Naive B cell (primary cell): ENCODE measurements at regions not wholly inside any gene's neighbourhood (a gene's known extent, or its start where the extent isn't known, plus 50 kb on each side); places are given as distances from the start of the nearest gene placed in this dataset.
"Not testable (repeated sequence)": the region's sequence is repeated elsewhere in the genome, so short reads cannot be mapped to it uniquely, and the experiment has no call there.

Experiments used
- ATAC-seq, 2 donors: fragments of 150-1000 bp; cut with Tn5 transposase; 2 replicates each; pipeline ENCODE4 v1.10.0; 2021; ENCODE audit warnings: low read depth in 2 of 2, mild to moderate bottlenecking in 2 of 2, moderate library complexity in 2 of 2
- DNase-seq: peaks from one replicate; pipeline ENCODE4 v3.0.0; 2022
- H3K27ac Mint-ChIP-seq, 6 donors: one replicate each; pipeline ENCODE4 v1.8.0; 2020 to 2022; ENCODE audit warnings: mild to moderate bottlenecking in 6 of 6, mixed read lengths in 6 of 6, moderate library complexity in 5 of 6, inconsistent platforms in 2 of 6
- H3K27me3 Mint-ChIP-seq, 3 donors: one replicate each; pipeline ENCODE4 v1.8.0; 2021 to 2022; ENCODE audit warnings: mixed read lengths in 3 of 3, mild to moderate bottlenecking in 1 of 3
- H3K36me3 Mint-ChIP-seq, 2 donors: one replicate each; pipeline ENCODE4 v1.8.0; 2020 to 2022; ENCODE audit warnings: mixed read lengths in 2 of 2, inconsistent platforms in 1 of 2, mild to moderate bottlenecking in 1 of 2
- H3K4me1 Mint-ChIP-seq, 3 donors: one replicate each; pipeline ENCODE4 v1.8.0; 2020 to 2022; ENCODE audit warnings: mixed read lengths in 3 of 3, inconsistent platforms in 1 of 3, mild to moderate bottlenecking in 1 of 3, moderate library complexity in 1 of 3
- H3K4me3 Mint-ChIP-seq, 8 donors: one replicate each; pipeline ENCODE4 v1.8.0; 2020 to 2022; ENCODE audit warnings: mild to moderate bottlenecking in 8 of 8, mixed read lengths in 8 of 8, moderate library complexity in 8 of 8, inconsistent platforms in 2 of 8
- H3K9me3 Mint-ChIP-seq, 7 donors: one replicate each; pipeline ENCODE4 v1.8.0; 2020 to 2022; ENCODE audit warnings: mixed read lengths in 7 of 7, mild to moderate bottlenecking in 5 of 7, inconsistent platforms in 2 of 7, moderate library complexity in 1 of 7

DNA sequence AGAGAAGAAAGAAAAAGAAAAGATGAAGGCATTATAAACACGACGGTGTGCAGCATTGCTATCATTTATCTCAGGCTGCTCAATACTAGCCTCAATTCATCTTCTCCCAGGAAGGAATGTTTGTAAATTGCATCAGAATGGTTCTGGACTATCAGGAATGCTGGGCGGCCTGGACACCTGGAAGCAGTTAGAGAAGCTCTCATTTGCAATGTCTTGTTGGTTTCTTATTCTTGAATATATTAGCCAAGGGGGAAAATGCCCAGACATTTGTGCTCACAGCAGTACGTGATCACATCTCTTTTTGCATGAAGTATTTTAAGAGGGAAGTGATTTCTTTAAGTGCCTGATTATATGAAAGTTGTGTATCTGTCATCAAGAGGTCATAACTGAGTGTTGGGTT lies 85.6 kb upstream of the IMMP2L start:
- DNase-seq, result no peak
- no peaks in the 10 kb centered on the region for H3K4me1 Mint-ChIP-seq
- H3K36me3 Mint-ChIP-seq, result no peaks in the 10 kb centered on the region
- peaks cover under 1 to 14% (median 5%) of the 10 kb centered on the region in 7 donors for H3K9me3 Mint-ChIP-seq
- ATAC-seq, result no peak
- H3K27me3 Mint-ChIP-seq, result peaks cover 3 to 8% (median 8%) of the 10 kb centered on the region in 3 donors
- H3K4me3 Mint-ChIP-seq, result no peak overlapping the region
- no peak overlapping the region for H3K27ac Mint-ChIP-seq

DNA sequence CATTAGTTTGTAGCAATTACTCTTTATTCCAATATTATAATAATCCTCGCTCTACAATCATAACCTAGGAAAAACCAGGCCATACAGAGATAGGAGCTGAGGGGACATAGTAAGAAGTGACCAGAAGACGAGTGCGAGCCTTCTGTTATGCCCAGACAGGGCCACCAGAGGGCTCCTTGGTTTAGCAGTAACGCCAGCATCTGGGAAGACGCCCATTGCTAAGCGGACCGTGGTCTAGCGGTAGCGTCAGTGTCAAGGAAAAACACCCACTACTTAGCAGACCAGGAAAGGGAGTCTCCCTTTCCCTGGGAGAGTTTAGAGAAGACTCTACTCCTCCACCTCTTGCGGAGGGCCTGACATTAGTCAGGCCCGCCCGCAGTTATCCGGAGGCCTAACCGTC lies 82.3 kb upstream of the IMMP2L start:
- H3K9me3 Mint-ChIP-seq, result peaks cover 0 to 11% (median 5%) of the 10 kb centered on the region in 7 donors
- not testable (repeated sequence) for ATAC-seq, H3K4me1 Mint-ChIP-seq, DNase-seq, H3K27ac Mint-ChIP-seq, H3K36me3 Mint-ChIP-seq, H3K27me3 Mint-ChIP-seq, H3K4me3 Mint-ChIP-seq

DNA sequence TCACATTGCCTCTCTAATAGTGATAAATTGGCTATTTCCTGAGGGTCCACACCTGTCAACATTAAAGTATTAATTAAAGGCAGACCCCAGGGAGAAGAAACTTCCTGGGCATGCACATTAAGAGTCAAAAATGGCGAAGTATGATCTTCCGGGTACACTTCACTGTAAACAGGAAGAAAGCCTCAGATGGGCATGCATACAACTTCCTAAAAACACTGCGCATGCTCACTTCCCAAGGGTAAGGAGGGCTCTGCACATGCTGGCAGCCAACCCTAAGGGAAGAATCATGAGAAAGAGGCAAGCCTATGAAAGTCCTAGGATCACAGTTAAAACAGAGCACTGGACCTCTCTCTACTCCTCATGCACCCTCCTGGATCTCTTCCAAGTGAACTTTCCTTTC lies 80.1 kb upstream of the IMMP2L start:
- no peaks in the 10 kb centered on the region for H3K4me1 Mint-ChIP-seq
- no peak overlapping the region for H3K27ac Mint-ChIP-seq
- H3K36me3 Mint-ChIP-seq, result no peaks in the 10 kb centered on the region
- H3K4me3 Mint-ChIP-seq, result no peak overlapping the region
- ATAC-seq, result no peak
- peaks cover 0 to 11% (median 3%) of the 10 kb centered on the region in 7 donors for H3K9me3 Mint-ChIP-seq
- peaks cover 0 to 8% (median 0%) of the 10 kb centered on the region in 3 donors for H3K27me3 Mint-ChIP-seq
- no peak for DNase-seq

DNA sequence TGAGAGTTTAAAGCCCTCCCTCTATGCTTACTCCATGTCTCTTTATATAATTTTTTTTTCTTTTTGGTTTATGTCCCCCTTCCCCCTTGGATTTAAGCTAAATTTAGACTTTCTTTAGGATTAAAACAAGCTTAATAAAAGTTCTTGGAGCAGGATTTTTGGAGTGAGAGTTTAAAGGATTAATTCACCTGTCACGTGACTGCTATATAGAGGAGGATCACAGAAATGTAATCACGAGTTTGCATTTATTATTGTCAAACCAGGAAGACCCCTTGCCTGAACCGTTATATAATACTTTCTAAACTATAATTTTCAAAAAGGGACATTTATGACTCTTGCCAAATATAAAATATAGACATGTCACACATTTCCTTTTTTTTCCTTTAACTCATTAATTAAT lies 78.1 kb upstream of the IMMP2L start:
- Mint-ChIP-seq H3K4me3 (no peak overlapping the region), H3K9me3 (peaks cover 0 to 9% (median 3%) of the 10 kb centered on the region in 7 donors), H3K4me1 (no peaks in the 10 kb centered on the region), H3K36me3 (no peaks in the 10 kb centered on the region), H3K27ac (no peak overlapping the region), H3K27me3 (peaks cover 0 to 8% (median 0%) of the 10 kb centered on the region in 3 donors)
- no peak for DNase-seq
- no peak for ATAC-seq

DNA sequence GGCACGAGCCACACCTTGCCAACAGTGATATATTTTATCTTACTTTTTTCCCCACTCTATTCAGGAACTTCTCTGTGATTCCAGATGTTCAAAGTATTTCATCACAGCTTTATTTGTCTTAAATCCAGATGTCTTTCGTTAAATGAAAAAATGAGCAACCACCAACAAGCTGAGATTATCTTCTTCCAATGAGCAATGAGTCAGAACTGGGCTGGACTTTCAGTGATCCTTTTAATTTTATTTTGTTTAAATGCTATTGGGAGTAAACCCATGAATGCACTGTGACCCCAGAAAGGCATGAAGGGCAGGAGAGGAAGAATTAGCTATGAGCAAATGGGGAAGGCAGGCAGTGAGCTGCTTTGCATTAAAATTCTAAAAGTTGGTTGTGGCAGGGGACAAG lies 77.6 kb upstream of the IMMP2L start:
- H3K27ac Mint-ChIP-seq, result no peak overlapping the region
- no peaks in the 10 kb centered on the region for H3K36me3 Mint-ChIP-seq
- H3K27me3 Mint-ChIP-seq, result peaks cover 0 to 8% (median 0%) of the 10 kb centered on the region in 3 donors
- ATAC-seq, result no peak
- peaks cover 0 to 7% (median 1%) of the 10 kb centered on the region in 7 donors for H3K9me3 Mint-ChIP-seq
- H3K4me1 Mint-ChIP-seq, result no peaks in the 10 kb centered on the region
- no peak for DNase-seq
- H3K4me3 Mint-ChIP-seq, result no peak overlapping the region

DNA sequence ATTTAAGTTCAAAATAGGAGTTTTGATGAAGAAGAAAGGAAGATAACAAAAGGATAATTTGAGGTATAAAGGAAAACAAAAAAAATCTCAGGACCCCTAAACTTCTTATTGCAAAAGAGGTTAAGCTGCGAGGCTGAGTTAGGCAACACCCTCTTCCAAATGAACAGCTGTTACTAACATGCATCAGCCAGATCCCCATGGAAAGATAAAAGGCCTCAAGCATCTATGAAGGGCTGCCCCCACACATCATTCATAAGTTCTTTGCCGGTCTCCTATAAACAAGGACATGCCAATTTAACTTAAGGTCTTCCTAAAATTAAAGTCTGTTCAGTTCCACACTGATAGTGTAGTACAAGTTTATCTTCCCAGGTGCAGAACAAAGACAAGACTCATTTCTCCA lies 75.8 kb upstream of the IMMP2L start:
- Mint-ChIP-seq H3K27ac (no peak overlapping the region), H3K36me3 (no peaks in the 10 kb centered on the region), H3K9me3 (peaks cover 0 to 11% (median 2%) of the 10 kb centered on the region in 7 donors), H3K27me3 (peaks cover 0 to 6% (median 0%) of the 10 kb centered on the region in 3 donors), H3K4me3 (no peak overlapping the region), H3K4me1 (no peaks in the 10 kb centered on the region)
- ATAC-seq (no peak), DNase-seq (no peak)

DNA sequence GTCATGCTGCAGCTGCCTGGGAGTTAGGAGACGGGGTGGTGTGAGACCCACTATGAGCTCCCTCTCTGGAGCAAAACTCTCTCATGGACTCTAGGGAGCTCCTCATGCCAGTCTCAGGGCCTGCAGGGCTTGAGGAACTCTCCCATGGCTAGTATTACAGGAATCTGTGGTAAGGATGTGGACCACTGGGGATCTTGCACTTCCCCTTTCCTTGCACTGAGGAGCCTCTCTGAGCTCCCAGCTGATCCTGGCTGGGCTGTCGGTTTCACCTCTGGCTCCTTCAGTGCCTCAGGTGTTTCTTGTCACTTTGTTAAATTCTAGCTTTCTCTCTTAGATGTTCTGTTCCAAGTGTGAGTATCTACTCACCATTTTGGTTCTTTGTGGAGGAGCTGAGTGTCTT lies 71.6 kb upstream of the IMMP2L start:
- H3K4me3 Mint-ChIP-seq, result no peak overlapping the region
- H3K27me3 Mint-ChIP-seq, result peaks cover 0 to 12% (median 0%) of the 10 kb centered on the region in 3 donors
- ATAC-seq (no peak), DNase-seq (no peak)
- H3K27ac Mint-ChIP-seq, result no peak overlapping the region
- peaks cover 12 to 20% of the 10 kb centered on the region in 2 donors for H3K36me3 Mint-ChIP-seq
- no peaks in the 10 kb centered on the region for H3K4me1 Mint-ChIP-seq
- peaks cover 11 to 43% (median 29%) of the 10 kb centered on the region in 7 donors for H3K9me3 Mint-ChIP-seq

DNA sequence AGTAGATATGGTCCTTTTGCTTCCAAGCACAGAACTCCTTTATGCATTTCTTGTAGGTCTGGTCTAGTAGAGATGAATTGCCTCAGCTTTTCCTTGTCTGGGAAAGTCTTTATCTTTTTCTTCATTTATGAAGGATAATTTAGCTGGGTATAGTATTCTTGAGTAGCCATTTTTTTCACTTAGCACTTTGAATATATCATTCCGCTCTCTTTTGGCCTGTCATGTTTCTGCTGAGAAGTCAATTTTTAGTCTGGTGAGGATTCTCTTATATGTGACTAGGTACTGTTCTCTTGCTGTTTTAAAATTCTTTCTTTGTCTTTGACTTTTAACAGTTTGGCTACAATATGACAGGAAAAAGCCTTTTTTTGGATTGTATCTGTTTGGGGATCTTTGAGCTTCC lies 68.6 kb upstream of the IMMP2L start:
- H3K36me3 Mint-ChIP-seq, result peaks cover 12 to 20% of the 10 kb centered on the region in 2 donors
- H3K27ac Mint-ChIP-seq, result no peak overlapping the region
- no peak overlapping the region for H3K4me3 Mint-ChIP-seq
- ATAC-seq (no peak), DNase-seq (no peak)
- H3K27me3 Mint-ChIP-seq, result peaks cover 0 to 20% (median 0%) of the 10 kb centered on the region in 3 donors
- peaks cover 11 to 60% (median 39%) of the 10 kb centered on the region in 7 donors for H3K9me3 Mint-ChIP-seq
- no peaks in the 10 kb centered on the region for H3K4me1 Mint-ChIP-seq

DNA sequence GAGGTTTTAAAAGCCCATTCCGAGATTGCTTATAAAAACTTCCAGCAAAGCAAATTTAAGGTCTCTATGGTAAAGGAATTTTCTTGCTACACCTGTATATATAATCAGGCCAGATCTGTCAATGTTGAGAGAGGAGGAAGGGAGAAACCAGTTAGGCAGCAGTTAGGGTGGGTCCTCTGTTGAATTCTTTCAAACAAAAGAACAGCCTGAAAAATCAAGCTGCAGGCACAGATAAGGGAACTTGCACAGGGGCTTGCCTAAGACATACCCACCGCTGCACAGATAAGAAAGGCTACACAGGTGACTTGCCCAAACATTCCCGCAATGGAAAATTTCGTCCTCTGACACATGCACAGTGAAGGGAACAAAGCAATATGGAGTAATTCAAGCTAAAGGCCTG lies 59.8 kb upstream of the IMMP2L start:
- Mint-ChIP-seq H3K4me3 (no peak overlapping the region), H3K27ac (no peak overlapping the region), H3K36me3 (no peaks in the 10 kb centered on the region), H3K4me1 (no peaks in the 10 kb centered on the region), H3K9me3 (peaks cover 0 to 6% (median 1%) of the 10 kb centered on the region in 7 donors), H3K27me3 (peaks cover 0 to 6% (median 0%) of the 10 kb centered on the region in 3 donors)
- DNase-seq (no peak), ATAC-seq (no peak)
